Cardiac fibroblast (primary cell): ENCODE measurements at regions not wholly inside any gene's neighbourhood (a gene's known extent, or its start where the extent isn't known, plus 50 kb on each side); places are given as distances from the start of the nearest gene placed in this dataset.
"Not testable (repeated sequence)": the region's sequence is repeated elsewhere in the genome, so short reads cannot be mapped to it uniquely, and the experiment has no call there.

Source experiments
- DNase-seq, 2 donors: peaks; one replicate each; pipeline versions ENCODE4 v3.0.0 to v3.0.0-alpha.2; 2010; ENCODE audit warnings: low read depth in 2 of 2
- H3K4me3 ChIP-seq, 2 donors: replicated peaks in 1 of 2; 1 replicate in 1 of 2; 2 replicates in 1 of 2; pipeline ENCODE4 v1.5.1; 2011; ENCODE audit warnings: low read depth in 2 of 2, low read length in 2 of 2, mild to moderate bottlenecking in 2 of 2, moderate library complexity in 1 of 2
- CTCF ChIP-seq: IDR thresholded peaks from one replicate; pipeline ENCODE4 v1.5.1; 2011; ENCODE audit warnings: low read depth, mild to moderate bottlenecking, low read length, inconsistent platforms

DNA sequence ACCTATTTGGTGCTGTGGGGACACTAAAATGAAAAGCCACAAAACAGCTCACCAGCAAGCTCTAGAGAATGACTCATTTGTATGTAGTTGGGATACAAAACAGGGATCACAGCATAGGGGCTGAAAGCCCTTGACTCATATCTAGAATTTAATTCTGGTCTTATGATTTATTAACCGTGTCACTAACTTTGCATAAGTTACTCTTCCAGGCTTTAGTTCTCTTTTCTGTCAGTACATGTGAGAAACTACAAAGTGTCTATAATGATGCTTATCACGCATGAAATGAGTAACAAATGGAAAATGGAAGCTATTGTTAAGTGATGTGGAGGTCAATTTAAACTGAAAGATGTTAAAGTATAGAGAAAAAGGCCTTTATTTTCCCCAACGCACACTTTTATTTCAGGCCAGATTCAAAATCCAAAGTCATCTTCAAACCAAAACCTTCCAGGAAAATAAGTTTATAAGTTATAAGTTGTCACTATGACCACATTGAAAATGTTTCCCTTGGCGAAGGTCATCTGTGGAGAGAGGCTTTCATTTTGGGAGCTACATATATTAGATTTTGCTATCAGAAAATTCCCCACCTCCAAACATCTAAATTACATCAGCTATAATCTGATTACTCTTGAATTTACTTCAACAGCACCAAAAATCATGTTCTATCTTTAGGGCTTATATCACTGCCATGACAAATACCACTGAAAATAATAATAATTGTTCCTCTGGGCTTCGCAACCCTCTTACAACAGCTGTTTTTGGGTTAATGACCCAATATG, 430.5 kb downstream of the MRPL39 start:
- no peak overlapping the region for H3K4me3 ChIP-seq
- DNase-seq, result no peak
- TF ChIP-seq CTCF, result no peak

- DNase-seq, result no peak
- H3K4me3 ChIP-seq, result no peak overlapping the region
- TF ChIP-seq CTCF, result no peak
Observed at GRCh38 chr21:25175938-25176337, 431.3 kb downstream of the MRPL39 start.

- peak; percentile 9 to 24 for DNase-seq
- no peak overlapping the region for H3K4me3 ChIP-seq
- TF ChIP-seq CTCF, result no peak
Observed at GRCh38 chr21:25171438-25171837, 435.8 kb downstream of the MRPL39 start.

DNA sequence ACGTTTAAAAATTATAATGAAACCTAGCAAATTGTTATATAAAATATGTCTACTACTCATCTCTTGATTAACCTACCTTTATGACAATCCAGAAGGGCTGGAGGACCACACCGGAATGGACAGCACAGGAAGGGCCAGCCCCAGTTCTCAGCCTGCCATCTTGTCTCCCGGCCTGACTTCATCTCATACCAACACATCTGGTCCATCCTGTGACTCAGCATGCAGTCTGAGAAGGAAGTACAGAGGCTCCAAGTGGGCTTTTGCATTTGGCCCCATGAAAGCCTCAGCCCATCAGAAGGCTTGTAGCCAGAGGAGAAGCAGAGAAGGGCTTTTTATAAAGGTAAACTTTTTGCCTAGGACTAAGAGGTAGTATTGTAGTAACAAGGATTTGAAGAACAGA, 436.6 kb downstream of the MRPL39 start:
- no peak overlapping the region for H3K4me3 ChIP-seq
- no peak for TF ChIP-seq CTCF
- no peak for DNase-seq

DNA sequence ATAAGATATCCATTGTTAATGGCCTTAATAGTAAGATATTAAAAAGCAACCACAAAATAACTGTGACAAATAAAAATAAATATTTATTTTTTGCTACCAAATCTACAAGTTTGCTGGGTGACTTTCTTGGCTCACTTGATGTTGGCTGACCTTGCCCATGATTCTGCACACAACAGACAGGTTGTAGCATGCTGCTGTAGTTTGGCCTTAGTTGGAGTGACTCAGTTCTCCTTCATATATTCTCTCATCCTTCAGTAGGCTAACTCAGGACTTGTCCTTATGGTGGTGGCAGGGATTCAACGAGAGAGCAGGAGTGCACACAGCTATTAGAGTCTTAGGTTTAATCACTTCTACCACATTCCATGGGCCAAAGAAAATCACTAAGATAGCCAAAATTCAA, 437.9 kb downstream of the MRPL39 start:
- no peak overlapping the region for H3K4me3 ChIP-seq
- no peak for TF ChIP-seq CTCF
- DNase-seq, result no peak

- DNase-seq, H3K4me3 ChIP-seq: not testable (repeated sequence)
Observed at GRCh38 chr21:25166904-25167303, 440.4 kb downstream of the MRPL39 start.

DNA sequence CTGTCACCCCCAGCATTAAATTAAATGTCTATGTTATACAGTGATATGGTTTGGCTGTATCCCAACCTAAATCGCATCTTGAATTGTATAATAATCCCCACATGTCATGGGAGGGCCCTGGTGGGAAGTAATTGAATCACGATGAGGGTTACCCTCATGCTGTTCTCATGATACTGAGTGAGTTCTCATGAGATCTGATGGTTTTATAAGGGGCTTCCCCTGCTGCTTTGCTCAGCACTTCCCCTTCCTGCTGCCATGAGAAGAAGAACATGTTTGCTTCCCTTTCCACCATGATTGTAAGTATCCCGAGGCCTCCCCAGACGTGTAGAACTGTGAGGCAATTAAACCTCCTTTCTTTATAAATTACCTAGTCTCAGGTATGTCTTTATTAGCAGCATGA, 445.7 kb downstream of the MRPL39 start:
- H3K4me3 ChIP-seq, result no peak overlapping the region
- DNase-seq, result no peak
- TF ChIP-seq CTCF, result no peak

- not testable (repeated sequence) for DNase-seq, H3K4me3 ChIP-seq
Observed at GRCh38 chr21:25155020-25155419, 452.3 kb downstream of the MRPL39 start.
